HG02763 (cell line): ENCODE measurements at regions not wholly inside any gene's neighbourhood (a gene's known extent, or its start where the extent isn't known, plus 50 kb on each side); places are given as distances from the start of the nearest gene placed in this dataset.

Source experiments
- ATAC-seq: cut with Tn5 transposase; IDR thresholded peaks from one replicate; pipeline ENCODE4 v1.9.1; 2021; ENCODE audit warnings: mild to moderate bottlenecking, moderate library complexity; ENCODE audit not compliant: unreplicated experiment

DNA sequence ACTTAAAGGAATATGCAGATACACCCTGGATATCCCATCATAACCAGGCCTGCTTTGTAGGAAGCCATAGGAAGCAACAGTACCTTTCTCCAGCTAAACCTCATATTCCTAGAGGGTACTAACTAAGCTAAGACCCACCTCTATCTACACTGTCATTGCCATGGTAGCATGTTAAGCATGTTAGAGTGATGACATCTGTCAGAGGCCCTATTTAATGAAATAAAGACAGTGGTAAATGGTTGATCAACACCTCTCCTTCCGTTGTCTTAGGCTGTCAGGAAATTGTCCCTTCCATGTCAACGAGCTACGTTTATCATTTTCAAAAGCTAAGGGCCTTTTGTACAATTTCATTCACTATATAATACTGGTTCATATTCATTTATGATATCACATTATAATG is 251.1 kb upstream of the PSMD7 start:
- no peak for ATAC-seq

GRCh38 chr16:74035816-74036215 is 260.8 kb upstream of the PSMD7 start:
- ATAC-seq, result no peak

GRCh38 chr16:74034862-74035261 is 261.8 kb upstream of the PSMD7 start:
- no peak for ATAC-seq

- ATAC-seq, result no peak
These were observed 262.4 kb upstream of the PSMD7 start for GRCh38 chr16:74034200-74034599.

DNA sequence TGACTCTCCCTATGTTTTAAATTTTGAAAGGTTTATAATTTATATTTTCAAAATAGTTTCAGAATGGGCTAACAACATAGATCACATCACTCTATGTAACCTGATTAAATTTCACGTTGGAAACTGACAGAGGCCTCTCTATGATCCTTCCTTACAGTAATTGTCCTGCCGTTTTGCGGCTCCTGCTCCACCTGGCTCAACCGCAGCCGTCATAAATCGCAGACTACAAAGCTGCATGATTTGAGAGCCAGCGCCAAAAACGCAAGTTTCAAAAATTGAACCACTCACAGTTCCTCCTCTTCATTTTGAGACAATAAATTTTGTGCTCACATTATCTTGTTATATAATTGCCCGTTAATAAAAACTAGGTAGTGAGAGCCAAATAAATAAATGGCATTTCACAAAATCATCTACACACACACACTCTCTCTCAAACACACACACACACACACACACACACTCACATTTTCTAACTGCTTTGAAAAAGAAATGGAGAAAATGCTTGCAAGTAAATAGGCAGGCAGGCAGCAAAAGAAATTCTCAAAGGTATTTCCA is 263.1 kb upstream of the PSMD7 start:
- no peak for ATAC-seq

DNA sequence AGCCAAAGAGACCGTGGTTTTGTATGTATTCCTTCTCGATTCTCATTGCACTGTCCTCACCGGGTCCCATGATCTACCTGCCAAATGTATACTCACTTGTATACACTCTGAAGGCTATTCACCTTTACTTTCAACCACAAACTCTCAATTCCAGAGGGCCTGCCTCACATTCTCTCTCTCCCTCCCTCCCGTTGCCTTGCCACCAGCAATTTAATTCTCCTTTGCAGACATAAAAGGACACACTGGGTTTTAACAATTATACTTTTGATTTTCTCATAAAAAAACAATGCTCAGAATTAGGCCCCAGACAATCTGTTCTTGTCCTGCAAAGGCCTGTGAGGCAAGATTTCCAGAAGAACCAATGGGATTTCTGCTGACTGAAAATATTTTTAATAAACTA is 265.1 kb upstream of the PSMD7 start:
- ATAC-seq, result no peak

DNA sequence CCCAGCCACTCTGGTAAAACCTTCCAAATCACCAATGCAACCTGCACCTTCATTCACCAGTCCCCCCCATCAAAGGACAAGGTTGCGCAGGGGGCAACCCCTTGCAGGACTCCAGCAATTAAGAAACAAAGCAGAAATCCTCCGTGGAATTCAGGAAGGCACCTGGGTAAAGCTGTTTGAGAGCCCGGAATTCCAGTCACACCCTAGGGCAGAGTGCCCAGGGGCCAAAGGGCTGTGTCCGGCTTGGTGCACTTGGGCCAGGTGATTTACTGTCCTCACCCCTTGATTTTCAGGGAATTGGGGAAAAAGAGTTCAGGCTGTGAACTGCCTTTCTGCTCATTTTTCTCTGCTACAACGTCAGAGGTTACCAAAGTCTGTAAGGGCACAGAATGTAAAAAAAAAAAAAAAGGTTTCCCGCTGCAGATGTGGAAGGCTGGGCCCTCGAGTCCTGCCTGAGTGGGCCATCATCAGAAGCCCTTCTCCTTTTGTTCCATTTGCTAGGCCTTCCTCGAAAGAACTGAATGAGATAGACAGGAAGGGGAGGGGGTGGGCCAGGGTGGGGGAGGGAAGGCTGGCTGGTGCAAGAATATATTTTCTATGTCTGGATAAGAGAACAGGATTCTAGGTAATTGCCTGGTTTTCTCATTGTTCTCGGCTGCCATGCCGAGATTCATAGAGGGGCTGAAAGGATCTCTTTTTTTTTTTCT is 266.5 kb upstream of the PSMD7 start:
- ATAC-seq, result no peak

- no peak for ATAC-seq
These were observed 267.4 kb upstream of the PSMD7 start for GRCh38 chr16:74029115-74029792.

DNA sequence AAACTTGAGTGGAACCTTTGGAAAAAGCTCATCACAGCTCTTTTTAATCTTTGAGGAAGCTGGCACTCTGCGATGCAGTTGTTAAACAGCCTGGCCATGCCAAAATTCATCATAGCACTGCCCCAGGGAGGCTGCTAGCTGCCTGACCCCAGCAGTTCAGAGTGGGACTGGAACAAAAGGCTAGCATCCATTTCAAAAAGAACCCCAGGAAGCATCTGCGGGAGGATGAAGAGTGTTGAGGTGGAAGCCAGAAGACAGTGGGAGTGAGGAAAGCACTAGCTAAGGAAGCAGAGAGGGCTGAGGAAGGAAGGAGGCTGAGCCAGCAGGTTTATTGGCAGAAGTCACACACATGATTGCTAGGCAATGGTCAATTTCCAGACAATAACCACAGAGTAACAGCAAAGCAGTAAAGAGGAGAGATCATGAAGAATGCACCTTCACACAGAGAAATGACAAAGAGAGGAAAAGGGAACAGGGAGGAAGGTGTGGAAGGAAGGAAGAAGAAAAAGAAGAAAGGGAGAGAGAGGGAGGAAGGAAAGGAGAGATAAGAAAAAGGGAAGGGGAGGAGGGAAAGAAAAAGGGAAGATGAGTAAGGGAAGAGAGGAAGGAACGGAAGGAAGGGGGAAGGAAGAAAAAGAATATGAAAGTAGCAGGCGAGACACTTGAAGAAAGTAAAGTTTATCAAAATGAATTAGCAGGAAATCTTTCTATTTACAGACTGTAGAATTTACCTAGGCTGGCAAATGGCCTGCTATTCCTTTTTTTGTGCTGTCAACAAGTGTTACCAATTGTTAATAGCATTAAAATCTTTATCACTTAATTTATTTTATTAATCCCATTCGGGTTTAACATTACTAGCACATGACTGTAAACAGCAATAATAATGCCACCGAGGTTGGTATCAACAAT is 270.0 kb upstream of the PSMD7 start:
- no peak for ATAC-seq

DNA sequence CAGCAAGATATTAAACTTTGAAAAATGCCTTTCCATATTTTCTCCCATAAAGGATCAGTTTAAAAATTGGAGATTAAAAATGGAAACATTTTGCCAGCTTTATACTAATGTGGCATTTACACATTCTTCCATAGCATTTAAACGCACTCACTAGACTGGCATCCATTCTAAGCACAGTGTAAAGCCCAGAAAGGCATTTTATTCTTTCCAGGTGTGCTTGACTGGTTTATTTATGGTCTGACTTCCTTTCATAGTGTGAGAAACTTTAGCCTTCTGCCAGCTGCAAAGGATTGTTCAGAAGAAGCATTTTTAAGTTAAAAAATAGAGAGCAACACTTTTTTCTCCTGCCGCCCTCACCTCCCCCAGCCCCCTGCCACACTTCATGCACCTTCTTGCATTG is 271.7 kb upstream of the PSMD7 start:
- no peak for ATAC-seq

DNA sequence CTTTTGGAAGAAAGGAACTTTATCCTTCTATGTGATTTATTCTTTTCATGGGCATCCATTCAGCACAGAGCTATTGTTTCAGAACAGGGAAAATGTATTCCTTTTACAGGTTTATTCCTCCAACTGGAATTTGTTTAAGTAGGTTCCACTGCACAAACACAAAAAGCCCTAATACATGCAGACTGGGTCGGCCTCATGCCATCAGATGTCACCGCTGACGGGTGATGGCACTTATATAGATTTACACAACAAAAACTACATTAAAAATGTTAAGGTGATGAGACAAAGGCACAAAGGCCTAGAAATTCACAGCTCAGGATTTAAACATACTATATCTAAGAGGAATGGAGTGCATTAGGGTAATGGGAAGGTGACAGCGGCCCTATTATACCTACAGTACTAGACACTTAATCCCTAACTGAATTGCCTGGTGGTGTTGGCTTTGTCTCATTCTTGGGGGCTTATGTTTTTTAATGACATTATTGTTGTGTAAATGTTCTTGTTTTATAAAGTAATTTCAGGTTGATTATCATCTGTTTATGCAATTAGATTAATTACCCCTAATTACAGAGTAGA is 276.4 kb upstream of the PSMD7 start:
- ATAC-seq, result no peak

- ATAC-seq, result no peak
These were observed 277.0 kb upstream of the PSMD7 start for GRCh38 chr16:74019612-74020011.

- no peak for ATAC-seq
These were observed 280.7 kb upstream of the PSMD7 start for GRCh38 chr16:74015953-74016352.

DNA sequence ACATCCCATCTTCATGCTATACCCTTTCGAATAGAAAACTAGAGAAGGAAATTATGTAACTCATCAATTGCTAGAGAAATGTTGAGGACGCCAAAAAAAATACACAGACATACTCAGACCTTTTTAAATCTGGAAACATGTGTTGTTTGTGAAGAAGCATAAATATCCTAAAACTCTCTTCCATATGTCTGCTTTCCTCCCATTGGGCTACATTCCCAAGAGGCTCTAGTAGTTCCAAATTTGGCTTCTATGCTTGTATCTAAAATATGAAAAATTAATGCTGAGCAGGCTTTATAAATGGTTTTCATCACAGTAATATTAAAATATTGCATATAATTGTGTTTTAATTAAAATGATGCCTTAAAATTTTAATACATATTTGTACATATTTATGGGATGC is 297.9 kb upstream of the PSMD7 start:
- no peak for ATAC-seq

DNA sequence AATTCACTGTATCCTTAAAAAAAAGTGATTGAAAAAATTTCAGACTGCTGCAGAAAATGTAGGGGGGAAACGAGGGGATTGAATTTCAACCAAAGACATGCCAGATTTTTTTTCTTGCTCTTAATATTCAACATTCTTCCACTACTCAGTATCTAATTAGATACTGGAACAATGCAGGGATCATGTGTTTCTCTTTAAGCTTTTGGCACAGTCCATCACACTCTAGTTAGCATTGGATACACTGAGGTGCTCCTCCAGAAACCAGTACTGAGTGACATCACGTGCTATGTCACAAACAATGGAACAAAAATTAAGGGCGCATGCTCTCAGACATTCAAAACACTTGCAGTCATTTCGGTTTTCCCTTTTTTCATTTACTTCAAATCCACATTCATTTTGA is 298.6 kb upstream of the PSMD7 start:
- ATAC-seq, result no peak

DNA sequence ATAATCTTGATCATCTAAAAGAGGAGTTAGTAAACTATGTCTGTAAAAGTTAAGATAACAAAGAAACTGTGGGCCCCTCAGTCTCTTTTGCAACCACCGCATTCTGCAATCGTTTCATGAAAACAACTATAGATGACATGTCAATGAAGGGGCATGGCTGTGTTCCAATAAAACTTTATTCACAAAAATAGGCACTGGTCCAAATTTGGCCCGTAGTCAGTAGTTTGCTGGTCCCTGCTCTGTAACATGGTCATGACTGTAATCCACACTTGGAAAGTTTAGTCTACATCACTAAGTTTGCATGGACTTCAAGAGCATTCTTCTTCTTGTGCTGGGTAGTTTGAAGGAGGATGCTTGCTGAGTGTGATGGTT is 299.3 kb upstream of the PSMD7 start:
- ATAC-seq, result no peak

GRCh38 chr16:73996624-73997339 is 299.8 kb upstream of the PSMD7 start:
- ATAC-seq, result no peak

- ATAC-seq, result no peak
These were observed 302.7 kb upstream of the PSMD7 start for GRCh38 chr16:73993878-73994277.

DNA sequence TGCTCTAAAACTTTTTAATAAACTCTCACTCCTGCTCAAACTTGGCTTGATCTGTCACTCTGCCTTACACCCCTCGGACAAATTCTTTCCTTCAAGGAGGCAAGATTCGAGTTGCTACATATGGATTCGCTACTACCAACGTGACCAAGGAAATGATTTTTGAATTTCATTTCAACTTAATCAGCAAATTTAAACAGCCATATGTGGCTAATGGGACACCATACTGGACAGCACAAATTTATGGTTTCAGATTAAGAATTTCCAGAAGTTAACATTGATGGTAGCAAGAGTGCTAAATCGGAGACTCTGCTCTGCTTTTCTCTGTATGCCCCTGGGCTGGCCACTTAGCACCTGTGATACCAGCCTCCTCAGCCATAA is 318.2 kb upstream of the PSMD7 start:
- no peak for ATAC-seq

GRCh38 chr16:73976644-73977043 is 320.0 kb upstream of the PSMD7 start:
- ATAC-seq, result no peak

DNA sequence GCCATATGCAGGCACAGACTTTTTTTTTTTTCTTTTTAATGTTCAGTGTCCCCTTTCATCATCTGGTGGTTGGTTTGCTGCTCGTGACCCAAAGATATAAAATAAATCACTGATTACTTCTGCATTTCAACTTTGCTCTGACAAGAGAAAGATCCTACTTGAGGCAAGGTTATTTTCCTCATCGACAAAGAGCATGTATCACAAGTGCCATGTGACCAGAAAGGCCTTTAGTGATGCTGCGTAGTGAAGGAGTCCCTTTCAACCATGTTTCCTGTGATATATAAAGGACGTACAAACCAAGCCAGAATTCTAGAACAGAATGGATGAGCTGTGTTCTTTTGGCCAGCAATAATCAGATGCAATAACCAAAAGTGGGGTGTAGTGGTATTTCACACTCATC is 323.4 kb upstream of the PSMD7 start:
- no peak for ATAC-seq
